ENCODE measurements at regions not wholly inside any gene's neighbourhood (a gene's known extent, or its start where the extent isn't known, plus 50 kb on each side); places are given as distances from the start of the nearest gene placed in this dataset.
"Not testable (repeated sequence)": the region's sequence is repeated elsewhere in the genome, so short reads cannot be mapped to it uniquely, and the experiment has no call there.

GRCh38 chr17:20387549-20387948 lies 79.8 kb downstream of the LGALS9B start:
- DNase-seq (ENCODE audit: low read depth); H3K4me3 ChIP-seq (ENCODE audit: low read length): not testable (repeated sequence)

- DNase-seq (ENCODE audit: low read depth): peak; percentile 32
- H3K4me3 ChIP-seq (ENCODE audit: low read length): not testable (repeated sequence)
- TF ChIP-seq CTCF (IDR thresholded peaks at IDR 0.05; ENCODE audit: insufficient read depth, low read depth, low read length, missing control alignments): peak; percentile 67
Measured at GRCh38 chr17:20381358-20382300, 85.7 kb downstream of the LGALS9B start.

- peak; percentile 15 for DNase-seq (ENCODE audit: low read depth)
- not testable (repeated sequence) for H3K4me3 ChIP-seq (ENCODE audit: low read length)
Measured at GRCh38 chr17:20380625-20381024, 86.7 kb downstream of the LGALS9B start.

GRCh38 chr17:20379251-20379650 lies 88.1 kb downstream of the LGALS9B start:
- not testable (repeated sequence) for DNase-seq (ENCODE audit: low read depth); H3K4me3 ChIP-seq (ENCODE audit: low read length)

- H3K4me3 ChIP-seq (ENCODE audit: low read length): not testable (repeated sequence)
- DNase-seq (ENCODE audit: low read depth): peak; percentile 1
Measured at GRCh38 chr17:20376642-20377041, 90.7 kb downstream of the LGALS9B start.

- H3K4me3 ChIP-seq (ENCODE audit: low read length); DNase-seq (ENCODE audit: low read depth): not testable (repeated sequence)
Measured at GRCh38 chr17:20375745-20376144, 91.6 kb downstream of the LGALS9B start.
